ENCODE measurements at regions not wholly inside any gene's neighbourhood (a gene's known extent, or its start where the extent isn't known, plus 50 kb on each side); places are given as distances from the start of the nearest gene placed in this dataset.
"Not testable (repeated sequence)": the region's sequence is repeated elsewhere in the genome, so short reads cannot be mapped to it uniquely, and the experiment has no call there.

DNA sequence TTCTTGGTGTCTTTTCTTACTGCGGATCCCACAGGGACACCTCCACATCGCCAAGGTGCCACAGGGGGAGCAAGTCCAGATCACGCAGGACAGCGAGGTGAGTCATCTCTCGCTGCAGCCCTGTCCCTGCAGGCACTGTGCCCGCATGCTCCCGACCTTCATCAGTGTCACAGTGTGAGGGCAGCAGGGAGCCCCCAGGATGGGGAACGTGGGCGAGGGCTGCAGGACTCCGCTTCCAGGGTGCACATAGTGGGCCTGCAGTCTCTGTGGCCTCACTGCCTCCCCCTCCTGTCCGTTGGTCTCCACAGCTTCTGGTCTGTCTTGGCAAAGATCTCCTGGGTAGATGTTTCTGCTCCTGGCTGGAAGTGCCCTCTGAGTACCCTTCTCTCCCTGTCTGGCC lies 78.0 kb downstream of the NPIPB11 start:
- TF ChIP-seq, protein P1, sequence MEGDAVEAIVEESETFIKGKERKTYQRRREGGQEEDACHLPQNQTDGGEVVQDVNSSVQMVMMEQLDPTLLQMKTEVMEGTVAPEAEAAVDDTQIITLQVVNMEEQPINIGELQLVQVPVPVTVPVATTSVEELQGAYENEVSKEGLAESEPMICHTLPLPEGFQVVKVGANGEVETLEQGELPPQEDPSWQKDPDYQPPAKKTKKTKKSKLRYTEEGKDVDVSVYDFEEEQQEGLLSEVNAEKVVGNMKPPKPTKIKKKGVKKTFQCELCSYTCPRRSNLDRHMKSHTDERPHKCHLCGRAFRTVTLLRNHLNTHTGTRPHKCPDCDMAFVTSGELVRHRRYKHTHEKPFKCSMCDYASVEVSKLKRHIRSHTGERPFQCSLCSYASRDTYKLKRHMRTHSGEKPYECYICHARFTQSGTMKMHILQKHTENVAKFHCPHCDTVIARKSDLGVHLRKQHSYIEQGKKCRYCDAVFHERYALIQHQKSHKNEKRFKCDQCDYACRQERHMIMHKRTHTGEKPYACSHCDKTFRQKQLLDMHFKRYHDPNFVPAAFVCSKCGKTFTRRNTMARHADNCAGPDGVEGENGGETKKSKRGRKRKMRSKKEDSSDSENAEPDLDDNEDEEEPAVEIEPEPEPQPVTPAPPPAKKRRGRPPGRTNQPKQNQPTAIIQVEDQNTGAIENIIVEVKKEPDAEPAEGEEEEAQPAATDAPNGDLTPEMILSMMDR (IDR thresholded peaks at IDR 0.05) = not testable (repeated sequence)
- not testable (repeated sequence) for TF ChIP-seq POLR2A (IDR thresholded peaks at IDR 0.05)

Data from thyroid gland (tissue), 4 donors.